H1 (cell line): ENCODE measurements at regions not wholly inside any gene's neighbourhood (a gene's known extent, or its start where the extent isn't known, plus 50 kb on each side); places are given as distances from the start of the nearest gene placed in this dataset.

ENCODE experiments used
- EP300 ChIP-seq, 2 experiments: IDR thresholded peaks; 1 replicate in 1 of 2; 2 replicates in 1 of 2; pipeline ENCODE4 v1.6.1; 2011 to 2012; ENCODE audit warnings: low read depth in 2 of 2, low read length in 2 of 2, mild to moderate bottlenecking in 2 of 2, borderline replicate concordance in 1 of 2, inconsistent platforms in 1 of 2, moderate library complexity in 1 of 2

DNA sequence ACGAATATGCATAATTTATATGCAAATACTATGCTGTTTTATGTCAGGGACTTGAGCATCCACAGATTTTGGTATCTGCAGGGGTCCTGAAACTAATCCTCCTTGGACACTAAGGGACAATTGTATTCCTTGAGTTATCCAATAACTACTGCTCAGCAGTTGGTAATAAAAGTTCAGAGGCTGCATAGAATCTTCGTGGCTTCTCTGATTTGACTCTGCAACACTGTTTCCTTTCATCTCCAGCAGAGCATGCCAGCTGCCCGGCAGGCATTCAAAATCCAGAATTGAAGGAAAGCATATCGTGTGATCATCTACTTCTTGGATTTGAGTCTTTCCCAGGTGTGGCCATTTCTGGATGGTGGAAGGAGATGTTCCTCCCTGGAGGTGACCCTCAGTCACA is 64.5 kb upstream of the MRI1 start (continued):
- no peak for TF ChIP-seq EP300 (IDR thresholded peaks at IDR 0.05; ENCODE audit: borderline replicate concordance in 1 of 2, low read depth in 2 of 2, low read length in 2 of 2)
